HFFc6 (cell line): ENCODE measurements at regions not wholly inside any gene's neighbourhood (a gene's known extent, or its start where the extent isn't known, plus 50 kb on each side); places are given as distances from the start of the nearest gene placed in this dataset.

Experiments used
- DNase-seq: peaks from one replicate; pipeline ENCODE4 v3.0.0-alpha.2; 2018
- H3K27ac Mint-ChIP-seq: 2 replicates; pipeline ENCODE4 v1.8.0; 2020; ENCODE audit warnings: mild to moderate bottlenecking, mixed read lengths
- H3K27me3 Mint-ChIP-seq: 2 replicates; pipeline ENCODE4 v1.8.0; 2021; ENCODE audit warnings: mild to moderate bottlenecking, moderate library complexity, mixed read lengths; ENCODE audit not compliant: insufficient read depth
- H3K36me3 Mint-ChIP-seq: 2 replicates; pipeline ENCODE4 v1.8.0; 2021; ENCODE audit warnings: low read depth, mixed read lengths
- H3K4me1 Mint-ChIP-seq: 2 replicates; pipeline ENCODE4 v1.8.0; 2020; ENCODE audit warnings: low read depth, mixed read lengths
- H3K4me3 Mint-ChIP-seq: 2 replicates; pipeline ENCODE4 v1.8.0; 2020; ENCODE audit warnings: mild to moderate bottlenecking, moderate library complexity, mixed read lengths
- H3K9me3 Mint-ChIP-seq: 2 replicates; pipeline ENCODE4 v1.8.0; 2020; ENCODE audit warnings: mild to moderate bottlenecking, mixed read lengths
- CTCF ChIP-seq: fragments of 200-600 bp; sonication (generic); IDR thresholded peaks from 2 replicates; pipeline ENCODE4 v1.5.0; 2021; ENCODE audit warnings: antibody characterized with exemption, mild to moderate bottlenecking

GRCh38 chr13:99821741-99822140 is 149.8 kb downstream of the ZIC5 start:
- Mint-ChIP-seq H3K4me3 (no peak overlapping the region), H3K27me3 (peaks cover 10% of the 10 kb centered on the region), H3K9me3 (no peaks in the 10 kb centered on the region; the same call in 1 of the 2 replicates), H3K36me3 (no peaks in the 10 kb centered on the region; the same call in 1 of the 2 replicates), H3K27ac (no peak overlapping the region), H3K4me1 (no peaks in the 10 kb centered on the region)
- no peak for DNase-seq
- no peak for TF ChIP-seq CTCF

DNA sequence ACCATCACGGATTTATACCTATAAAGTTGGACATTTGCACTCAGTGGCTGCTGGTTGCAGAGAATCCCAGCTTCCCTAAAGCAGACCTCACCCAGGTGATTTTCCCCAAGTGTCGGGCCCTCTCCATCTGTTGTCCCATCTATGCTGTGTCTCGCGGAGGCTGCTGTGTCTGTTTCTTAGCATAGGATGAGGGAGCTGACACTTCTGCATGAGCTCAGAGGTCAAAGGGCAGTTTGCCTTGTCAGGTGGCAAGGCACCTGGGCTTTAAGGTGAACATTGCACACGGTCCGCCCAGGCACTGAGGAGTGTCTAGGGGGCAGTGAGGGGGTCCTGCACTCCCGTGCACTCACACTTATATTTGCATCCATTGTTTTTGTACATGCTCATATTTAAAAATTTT is 151.6 kb downstream of the ZIC5 start:
- Mint-ChIP-seq H3K27ac (no peak overlapping the region), H3K36me3 (no peaks in the 10 kb centered on the region; the same call in 1 of the 2 replicates), H3K4me3 (no peak overlapping the region), H3K4me1 (no peaks in the 10 kb centered on the region), H3K27me3 (peaks cover 9% of the 10 kb centered on the region), H3K9me3 (no peaks in the 10 kb centered on the region; the same call in 1 of the 2 replicates)
- no peak for TF ChIP-seq CTCF
- DNase-seq = no peak

DNA sequence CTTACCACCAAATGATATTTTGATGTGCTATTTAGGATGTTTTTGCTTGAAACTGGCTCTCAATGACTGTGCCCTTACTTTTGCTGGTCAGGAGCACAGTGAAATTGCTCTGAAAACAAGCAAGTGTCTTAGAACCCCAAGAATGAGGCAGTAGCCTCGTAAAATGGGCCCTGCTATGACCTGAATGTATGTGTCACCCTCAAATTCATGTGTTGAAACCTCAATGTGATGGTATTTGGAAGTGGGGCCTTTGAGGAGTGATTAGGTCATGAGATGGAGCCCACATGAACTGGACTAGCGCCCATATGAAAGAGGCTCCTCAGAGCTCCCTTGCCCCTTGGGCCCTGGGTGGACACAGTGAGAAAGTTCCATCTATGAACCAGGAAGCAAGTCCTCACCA is 155.2 kb downstream of the ZIC5 start:
- Mint-ChIP-seq H3K4me3 (no peak overlapping the region), H3K4me1 (peaks cover 27% of the 10 kb centered on the region), H3K27me3 (peaks cover 10% of the 10 kb centered on the region), H3K36me3 (no peaks in the 10 kb centered on the region), H3K27ac (no peak overlapping the region), H3K9me3 (no peaks in the 10 kb centered on the region)
- TF ChIP-seq CTCF = no peak
- DNase-seq = peak; percentile 23

GRCh38 chr13:99813336-99814095 is 158.1 kb downstream of the ZIC5 start:
- no peak for TF ChIP-seq CTCF
- H3K36me3 Mint-ChIP-seq = no peaks in the 10 kb centered on the region
- H3K4me1 Mint-ChIP-seq = peaks cover 27% of the 10 kb centered on the region
- DNase-seq = peak; percentile 6
- H3K27me3 Mint-ChIP-seq = peaks cover 8% of the 10 kb centered on the region
- no peaks in the 10 kb centered on the region for H3K9me3 Mint-ChIP-seq
- no peak overlapping the region; the same call in 1 of the 2 replicates for H3K27ac Mint-ChIP-seq
- peak overlapping the region; percentile 48 for H3K4me3 Mint-ChIP-seq

DNA sequence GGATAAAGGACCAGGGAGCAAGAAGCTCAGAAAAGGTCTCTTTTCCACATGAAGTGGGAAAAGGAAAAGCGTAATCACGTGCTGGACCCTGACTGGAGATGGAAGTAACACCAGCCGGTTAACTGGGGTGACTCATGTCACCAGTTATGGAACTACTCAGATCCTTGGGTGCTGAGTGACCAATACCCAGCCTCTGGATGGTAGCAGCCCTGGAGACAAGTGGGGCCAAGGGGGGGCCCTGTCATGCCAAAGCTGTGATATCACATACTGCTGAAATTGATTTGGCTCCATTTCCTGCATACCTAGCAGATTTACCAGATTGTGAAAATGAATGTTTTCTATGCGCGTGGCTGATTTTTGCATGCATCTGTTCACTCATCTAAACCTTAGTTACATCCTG is 158.9 kb downstream of the ZIC5 start:
- TF ChIP-seq CTCF = no peak
- peak overlapping the region; percentile 76 for H3K27ac Mint-ChIP-seq

More for the DNA sequence above, 158.9 kb downstream of the ZIC5 start:
- Mint-ChIP-seq H3K27me3 (peaks cover 5% of the 10 kb centered on the region), H3K9me3 (no peaks in the 10 kb centered on the region), H3K36me3 (no peaks in the 10 kb centered on the region), H3K4me1 (peaks cover 27% of the 10 kb centered on the region), H3K4me3 (peak overlapping the region; percentile 48; the same call in 1 of the 2 replicates)
- DNase-seq = peak; percentile 89
